Stomach (tissue), 4 donors: ENCODE measurements at regions not wholly inside any gene's neighbourhood (a gene's known extent, or its start where the extent isn't known, plus 50 kb on each side); places are given as distances from the start of the nearest gene placed in this dataset.

Source experiments
- CTCF ChIP-seq, 7 experiments: fragments of 450-650 bp in 4 of 7; fragments of 200-600 bp in 3 of 7; sonication (generic) in 3 of 7; IDR thresholded peaks; one replicate each; pipeline ENCODE4 v1.5.1; 2016 to 2019; ENCODE audit warnings: antibody characterized with exemption in 7 of 7, control low read depth in 2 of 7, mild to moderate bottlenecking in 1 of 7
- EP300 ChIP-seq: sonication (generic); formaldehyde crosslinking; IDR thresholded peaks from one replicate; pipeline ENCODE4 v1.6.1; 2017; ENCODE audit warnings: antibody characterized with exemption
- POLR2A ChIP-seq, 4 donors: fragments of 450-650 bp; IDR thresholded peaks; one replicate each; pipeline ENCODE4 v1.6.1; 2016; ENCODE audit warnings: antibody characterized with exemption in 4 of 4, control low read depth in 2 of 4, mild to moderate bottlenecking in 1 of 4, moderate library complexity in 1 of 4
- POLR2AphosphoS5 ChIP-seq, 3 donors: sonication (generic); formaldehyde crosslinking; IDR thresholded peaks; one replicate each; pipeline ENCODE4 v1.6.1; 2016; ENCODE audit warnings: antibody characterized with exemption in 3 of 3

DNA sequence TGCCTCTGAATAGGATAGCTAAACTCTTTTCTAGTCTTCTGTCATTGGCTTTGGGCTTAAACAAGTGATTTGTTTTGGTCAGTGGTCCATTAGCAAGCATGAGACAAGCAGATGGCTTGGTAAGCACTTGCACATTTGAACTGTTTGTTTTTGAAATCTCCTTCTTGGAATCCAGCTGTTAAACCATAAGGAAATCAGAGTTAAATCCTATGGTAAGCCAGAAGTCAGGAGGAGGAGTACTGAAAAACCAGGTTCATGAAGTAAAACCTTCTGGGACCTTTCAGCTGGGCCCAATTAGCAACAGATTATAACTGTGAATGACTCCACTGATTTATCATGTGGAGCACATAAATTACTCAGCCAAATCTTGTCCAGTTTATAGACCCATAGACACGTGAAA lies 1042.5 kb upstream of the PABPC4L start:
- no peak for TF ChIP-seq CTCF (IDR thresholded peaks at IDR 0.05)
- no peak for TF ChIP-seq POLR2AphosphoS5 (IDR thresholded peaks at IDR 0.05)
- TF ChIP-seq POLR2A (IDR thresholded peaks at IDR 0.05): no peak
- TF ChIP-seq EP300: no peak
